ENCODE measurements at regions not wholly inside any gene's neighbourhood (a gene's known extent, or its start where the extent isn't known, plus 50 kb on each side); places are given as distances from the start of the nearest gene placed in this dataset.

DNA sequence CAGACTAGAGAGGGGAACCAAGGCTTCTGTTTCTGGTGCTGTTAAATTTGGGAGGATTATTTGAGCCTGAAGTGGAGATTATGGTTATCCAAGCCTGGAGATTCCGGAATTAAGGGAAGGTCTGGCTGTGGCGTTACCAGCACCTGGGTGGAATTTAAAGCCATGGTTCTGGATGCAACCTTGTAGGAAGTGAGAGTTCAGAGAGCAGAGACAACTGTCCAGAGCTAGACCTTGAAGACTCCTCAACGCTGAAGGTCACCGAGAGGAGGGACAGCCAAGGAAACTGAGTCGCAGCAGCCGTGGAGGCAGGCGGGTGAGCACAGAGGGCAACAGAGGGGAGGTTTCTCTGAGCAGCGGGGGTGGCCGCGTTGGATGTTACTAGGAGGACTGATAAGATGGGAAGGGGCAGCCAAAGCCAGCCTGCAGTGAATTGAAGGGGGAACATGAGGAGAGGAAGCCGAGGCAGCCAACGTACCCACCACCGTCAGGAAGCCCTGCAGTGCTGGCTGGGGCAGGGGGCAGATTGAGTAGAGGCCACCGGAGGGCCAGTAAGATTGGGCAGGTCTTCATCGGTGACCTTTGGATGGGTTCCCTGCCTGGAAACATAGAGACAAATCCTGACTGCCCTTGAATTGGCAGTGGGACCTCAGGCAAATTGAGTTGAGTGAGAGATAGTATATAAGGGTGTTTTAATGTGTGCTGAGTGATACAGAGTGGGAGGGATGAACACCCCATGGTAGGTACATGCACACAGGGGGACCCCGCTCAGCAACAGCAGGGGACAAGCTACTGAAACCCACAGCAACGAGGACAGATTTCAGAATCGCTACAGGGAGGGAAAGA lies 90.3 kb downstream of the SNX5 start (continued):
- TF ChIP-seq ZC3H13 (CRISPR knock-in tag; IDR thresholded peaks at IDR 0.05) (peak; percentile 49; the same call in 1 of the 2 replicates), SUZ12 (IDR thresholded peaks at IDR 0.05; ENCODE audit: low read depth, low read length) (no peak), SIX1 (CRISPR knock-in tag; IDR thresholded peaks at IDR 0.05; ENCODE audit: borderline replicate concordance) (no peak), NCOR1 (IDR thresholded peaks at IDR 0.05; ENCODE audit: borderline replicate concordance, low read length) (no peak), ZNF878 (CRISPR knock-in tag; IDR thresholded peaks at IDR 0.05) (no peak), FOXA3 (CRISPR knock-in tag; IDR thresholded peaks at IDR 0.05) (no peak), EHMT2 (IDR thresholded peaks at IDR 0.05; ENCODE audit: borderline replicate concordance, low read depth, low read length) (no peak), IRF2 (CRISPR knock-in tag; IDR thresholded peaks at IDR 0.05) (no peak)
- TF ChIP-seq, protein P1, sequence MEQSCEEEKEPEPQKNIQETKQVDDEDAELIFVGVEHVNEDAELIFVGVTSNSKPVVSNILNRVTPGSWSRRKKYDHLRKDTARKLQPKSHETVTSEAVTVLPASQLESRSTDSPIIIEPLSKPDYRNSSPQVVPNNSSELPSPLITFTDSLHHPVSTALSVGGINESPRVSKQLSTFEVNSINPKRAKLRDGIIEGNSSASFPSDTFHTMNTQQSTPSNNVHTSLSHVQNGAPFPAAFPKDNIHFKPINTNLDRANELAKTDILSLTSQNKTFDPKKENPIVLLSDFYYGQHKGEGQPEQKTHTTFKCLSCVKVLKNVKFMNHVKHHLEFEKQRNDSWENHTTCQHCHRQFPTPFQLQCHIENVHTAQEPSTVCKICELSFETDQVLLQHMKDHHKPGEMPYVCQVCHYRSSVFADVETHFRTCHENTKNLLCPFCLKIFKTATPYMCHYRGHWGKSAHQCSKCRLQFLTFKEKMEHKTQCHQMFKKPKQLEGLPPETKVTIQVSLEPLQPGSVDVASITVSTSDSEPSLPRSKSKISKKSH (CRISPR knock-in tag; IDR thresholded peaks at IDR 0.05; ENCODE audit: borderline replicate concordance), result peak; percentile 90
- TF ChIP-seq, protein P2, sequence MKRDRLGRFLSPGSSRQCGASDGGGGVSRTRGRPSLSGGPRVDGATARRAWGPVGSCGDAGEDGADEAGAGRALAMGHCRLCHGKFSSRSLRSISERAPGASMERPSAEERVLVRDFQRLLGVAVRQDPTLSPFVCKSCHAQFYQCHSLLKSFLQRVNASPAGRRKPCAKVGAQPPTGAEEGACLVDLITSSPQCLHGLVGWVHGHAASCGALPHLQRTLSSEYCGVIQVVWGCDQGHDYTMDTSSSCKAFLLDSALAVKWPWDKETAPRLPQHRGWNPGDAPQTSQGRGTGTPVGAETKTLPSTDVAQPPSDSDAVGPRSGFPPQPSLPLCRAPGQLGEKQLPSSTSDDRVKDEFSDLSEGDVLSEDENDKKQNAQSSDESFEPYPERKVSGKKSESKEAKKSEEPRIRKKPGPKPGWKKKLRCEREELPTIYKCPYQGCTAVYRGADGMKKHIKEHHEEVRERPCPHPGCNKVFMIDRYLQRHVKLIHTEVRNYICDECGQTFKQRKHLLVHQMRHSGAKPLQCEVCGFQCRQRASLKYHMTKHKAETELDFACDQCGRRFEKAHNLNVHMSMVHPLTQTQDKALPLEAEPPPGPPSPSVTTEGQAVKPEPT (CRISPR knock-in tag; IDR thresholded peaks at IDR 0.05; ENCODE audit: low read depth), result no peak
- TF ChIP-seq, protein P3, sequence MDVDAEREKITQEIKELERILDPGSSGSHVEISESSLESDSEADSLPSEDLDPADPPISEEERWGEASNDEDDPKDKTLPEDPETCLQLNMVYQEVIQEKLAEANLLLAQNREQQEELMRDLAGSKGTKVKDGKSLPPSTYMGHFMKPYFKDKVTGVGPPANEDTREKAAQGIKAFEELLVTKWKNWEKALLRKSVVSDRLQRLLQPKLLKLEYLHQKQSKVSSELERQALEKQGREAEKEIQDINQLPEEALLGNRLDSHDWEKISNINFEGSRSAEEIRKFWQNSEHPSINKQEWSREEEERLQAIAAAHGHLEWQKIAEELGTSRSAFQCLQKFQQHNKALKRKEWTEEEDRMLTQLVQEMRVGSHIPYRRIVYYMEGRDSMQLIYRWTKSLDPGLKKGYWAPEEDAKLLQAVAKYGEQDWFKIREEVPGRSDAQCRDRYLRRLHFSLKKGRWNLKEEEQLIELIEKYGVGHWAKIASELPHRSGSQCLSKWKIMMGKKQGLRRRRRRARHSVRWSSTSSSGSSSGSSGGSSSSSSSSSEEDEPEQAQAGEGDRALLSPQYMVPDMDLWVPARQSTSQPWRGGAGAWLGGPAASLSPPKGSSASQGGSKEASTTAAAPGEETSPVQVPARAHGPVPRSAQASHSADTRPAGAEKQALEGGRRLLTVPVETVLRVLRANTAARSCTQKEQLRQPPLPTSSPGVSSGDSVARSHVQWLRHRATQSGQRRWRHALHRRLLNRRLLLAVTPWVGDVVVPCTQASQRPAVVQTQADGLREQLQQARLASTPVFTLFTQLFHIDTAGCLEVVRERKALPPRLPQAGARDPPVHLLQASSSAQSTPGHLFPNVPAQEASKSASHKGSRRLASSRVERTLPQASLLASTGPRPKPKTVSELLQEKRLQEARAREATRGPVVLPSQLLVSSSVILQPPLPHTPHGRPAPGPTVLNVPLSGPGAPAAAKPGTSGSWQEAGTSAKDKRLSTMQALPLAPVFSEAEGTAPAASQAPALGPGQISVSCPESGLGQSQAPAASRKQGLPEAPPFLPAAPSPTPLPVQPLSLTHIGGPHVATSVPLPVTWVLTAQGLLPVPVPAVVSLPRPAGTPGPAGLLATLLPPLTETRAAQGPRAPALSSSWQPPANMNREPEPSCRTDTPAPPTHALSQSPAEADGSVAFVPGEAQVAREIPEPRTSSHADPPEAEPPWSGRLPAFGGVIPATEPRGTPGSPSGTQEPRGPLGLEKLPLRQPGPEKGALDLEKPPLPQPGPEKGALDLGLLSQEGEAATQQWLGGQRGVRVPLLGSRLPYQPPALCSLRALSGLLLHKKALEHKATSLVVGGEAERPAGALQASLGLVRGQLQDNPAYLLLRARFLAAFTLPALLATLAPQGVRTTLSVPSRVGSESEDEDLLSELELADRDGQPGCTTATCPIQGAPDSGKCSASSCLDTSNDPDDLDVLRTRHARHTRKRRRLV (CRISPR knock-in tag; IDR thresholded peaks at IDR 0.05), result 0 out of 2 replicates have a peak, but pooled peaks have one; percentile 66
- TF ChIP-seq, protein P4, sequence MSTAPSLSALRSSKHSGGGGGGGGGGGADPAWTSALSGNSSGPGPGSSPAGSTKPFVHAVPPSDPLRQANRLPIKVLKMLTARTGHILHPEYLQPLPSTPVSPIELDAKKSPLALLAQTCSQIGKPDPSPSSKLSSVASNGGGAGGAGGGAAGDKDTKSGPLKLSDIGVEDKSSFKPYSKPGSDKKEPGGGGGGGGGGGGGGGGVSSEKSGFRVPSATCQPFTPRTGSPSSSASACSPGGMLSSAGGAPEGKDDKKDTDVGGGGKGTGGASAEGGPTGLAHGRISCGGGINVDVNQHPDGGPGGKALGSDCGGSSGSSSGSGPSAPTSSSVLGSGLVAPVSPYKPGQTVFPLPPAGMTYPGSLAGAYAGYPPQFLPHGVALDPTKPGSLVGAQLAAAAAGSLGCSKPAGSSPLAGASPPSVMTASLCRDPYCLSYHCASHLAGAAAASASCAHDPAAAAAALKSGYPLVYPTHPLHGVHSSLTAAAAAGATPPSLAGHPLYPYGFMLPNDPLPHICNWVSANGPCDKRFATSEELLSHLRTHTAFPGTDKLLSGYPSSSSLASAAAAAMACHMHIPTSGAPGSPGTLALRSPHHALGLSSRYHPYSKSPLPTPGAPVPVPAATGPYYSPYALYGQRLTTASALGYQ (CRISPR knock-in tag; IDR thresholded peaks at IDR 0.05), result no peak

All from HepG2 (cell line).